ENCODE measurements at regions not wholly inside any gene's neighbourhood (a gene's known extent, or its start where the extent isn't known, plus 50 kb on each side); places are given as distances from the start of the nearest gene placed in this dataset.

GRCh38 chr4:137740141-137740540, 207.8 kb upstream of the PCDH18 start:
- no peak overlapping the region for H3K9ac ChIP-seq (ENCODE audit: low read depth, low read length, poor library complexity)
- H3K27ac ChIP-seq (replicated peaks; ENCODE audit: low read length), result no peak overlapping the region
- no peak overlapping the region for H3K18ac ChIP-seq (ENCODE audit: low read length)
- no peak overlapping the region for H3K14ac ChIP-seq (ENCODE audit: low read length)
- H3K36me3 ChIP-seq (replicated peaks in 1 of 2; ENCODE audit: control insufficient read depth in 2 of 2, insufficient read depth in 2 of 2, low read length in 2 of 2), result no peaks in the 10 kb centered on the region
- DNase-seq (ENCODE audit: low spot score), result no peak
- H2BK15ac ChIP-seq (ENCODE audit: low read length), result no peak overlapping the region
- no peak overlapping the region for H4K8ac ChIP-seq (ENCODE audit: low read depth, low read length)
- no peaks in the 10 kb centered on the region for H3K9me3 ChIP-seq (replicated peaks in 1 of 2; ENCODE audit: control insufficient read depth in 2 of 2, insufficient read depth in 1 of 2, low read depth in 1 of 2, low read length in 2 of 2)
- H3K23ac ChIP-seq (ENCODE audit: low read depth, low read length, poor library complexity), result no peak overlapping the region
- H3K27me3 ChIP-seq (ENCODE audit: control insufficient read depth in 3 of 3, insufficient read depth in 3 of 3, low read depth in 1 of 3, low read length in 3 of 3), result no peaks in the 10 kb centered on the region
- H3K79me1 ChIP-seq (ENCODE audit: low read depth, low read length), result no peaks in the 10 kb centered on the region
- H2BK5ac ChIP-seq (ENCODE audit: low read length), result no peak overlapping the region
- no peak overlapping the region for H2BK12ac ChIP-seq (ENCODE audit: low read length)
- WGBS, 2 donors (ENCODE audit: extremely low coverage in 2 of 2, insufficient read length in 2 of 2, insufficient replicate concordance in 1 of 2), result no CpG with 5 or more reads among the region's 1 CpG
- no peak overlapping the region for H3K4me3 ChIP-seq (ENCODE audit: low read length in 2 of 2)
- no peak overlapping the region for H3K4ac ChIP-seq (ENCODE audit: low read length)
- peak overlapping the region; percentile 53 for H2AFZ ChIP-seq (ENCODE audit: low read length)
- no peak overlapping the region for H3K4me2 ChIP-seq (ENCODE audit: insufficient read depth, low read length, poor library complexity, severe bottlenecking)
- H3K4me1 ChIP-seq (ENCODE audit: control insufficient read depth in 2 of 2, insufficient read depth in 1 of 2, low read depth in 1 of 2, low read length in 2 of 2), result no peaks in the 10 kb centered on the region
- H2AK5ac ChIP-seq (ENCODE audit: low read depth, low read length), result no peak overlapping the region
- H2BK120ac ChIP-seq (ENCODE audit: low read depth, low read length), result no peak overlapping the region
- H4K91ac ChIP-seq (ENCODE audit: low read depth, low read length, poor library complexity), result no peak overlapping the region

- Histone ChIP-seq H3K36me3 (replicated peaks in 1 of 2; ENCODE audit: control insufficient read depth in 2 of 2, insufficient read depth in 2 of 2, low read length in 2 of 2) (no peaks in the 10 kb centered on the region), H2AK5ac (ENCODE audit: low read depth, low read length) (no peak overlapping the region), H4K91ac (ENCODE audit: low read depth, low read length, poor library complexity) (no peak overlapping the region), H3K23ac (ENCODE audit: low read depth, low read length, poor library complexity) (no peak overlapping the region), H3K27ac (replicated peaks; ENCODE audit: low read length) (no peak overlapping the region), H3K18ac (ENCODE audit: low read length) (no peak overlapping the region), H2BK120ac (ENCODE audit: low read depth, low read length) (no peak overlapping the region), H2BK5ac (ENCODE audit: low read length) (no peak overlapping the region), H3K9me3 (replicated peaks in 1 of 2; ENCODE audit: control insufficient read depth in 2 of 2, insufficient read depth in 1 of 2, low read depth in 1 of 2, low read length in 2 of 2) (no peaks in the 10 kb centered on the region), H3K4me3 (ENCODE audit: low read length in 2 of 2) (no peak overlapping the region), H3K27me3 (ENCODE audit: control insufficient read depth in 3 of 3, insufficient read depth in 3 of 3, low read depth in 1 of 3, low read length in 3 of 3) (no peaks in the 10 kb centered on the region), H3K4me2 (ENCODE audit: insufficient read depth, low read length, poor library complexity, severe bottlenecking) (no peak overlapping the region), H3K14ac (ENCODE audit: low read length) (no peak overlapping the region), H3K4me1 (ENCODE audit: control insufficient read depth in 2 of 2, insufficient read depth in 1 of 2, low read depth in 1 of 2, low read length in 2 of 2) (no peaks in the 10 kb centered on the region), H2BK15ac (ENCODE audit: low read length) (no peak overlapping the region), H2AFZ (ENCODE audit: low read length) (no peak overlapping the region), H3K4ac (ENCODE audit: low read length) (no peak overlapping the region), H3K79me1 (ENCODE audit: low read depth, low read length) (no peaks in the 10 kb centered on the region), H4K8ac (ENCODE audit: low read depth, low read length) (no peak overlapping the region), H2BK12ac (ENCODE audit: low read length) (no peak overlapping the region), H3K9ac (ENCODE audit: low read depth, low read length, poor library complexity) (no peak overlapping the region)
- no CpG with 5 or more reads among the region's 1 CpG for WGBS, 2 donors (ENCODE audit: extremely low coverage in 2 of 2, insufficient read length in 2 of 2, insufficient replicate concordance in 1 of 2)
- DNase-seq (ENCODE audit: low spot score), result no peak
Observed at GRCh38 chr4:137739391-137739790, 207.1 kb upstream of the PCDH18 start.

GRCh38 chr4:137738375-137738990, 206.2 kb upstream of the PCDH18 start:
- Histone ChIP-seq H3K4me1 (ENCODE audit: control insufficient read depth in 2 of 2, insufficient read depth in 1 of 2, low read depth in 1 of 2, low read length in 2 of 2) (no peaks in the 10 kb centered on the region), H3K9ac (ENCODE audit: low read depth, low read length, poor library complexity) (no peak overlapping the region), H2BK120ac (ENCODE audit: low read depth, low read length) (no peak overlapping the region), H4K8ac (ENCODE audit: low read depth, low read length) (no peak overlapping the region), H4K91ac (ENCODE audit: low read depth, low read length, poor library complexity) (no peak overlapping the region), H3K23ac (ENCODE audit: low read depth, low read length, poor library complexity) (no peak overlapping the region), H2AFZ (ENCODE audit: low read length) (peak overlapping the region; percentile 37), H3K4ac (ENCODE audit: low read length) (no peak overlapping the region), H2BK15ac (ENCODE audit: low read length) (no peak overlapping the region), H3K79me1 (ENCODE audit: low read depth, low read length) (no peaks in the 10 kb centered on the region), H3K36me3 (replicated peaks in 1 of 2; ENCODE audit: control insufficient read depth in 2 of 2, insufficient read depth in 2 of 2, low read length in 2 of 2) (no peaks in the 10 kb centered on the region), H3K18ac (ENCODE audit: low read length) (no peak overlapping the region), H2AK5ac (ENCODE audit: low read depth, low read length) (no peak overlapping the region), H3K4me2 (ENCODE audit: insufficient read depth, low read length, poor library complexity, severe bottlenecking) (no peak overlapping the region), H2BK12ac (ENCODE audit: low read length) (no peak overlapping the region), H2BK5ac (ENCODE audit: low read length) (no peak overlapping the region), H3K27ac (replicated peaks; ENCODE audit: low read length) (no peak overlapping the region), H3K9me3 (replicated peaks in 1 of 2; ENCODE audit: control insufficient read depth in 2 of 2, insufficient read depth in 1 of 2, low read depth in 1 of 2, low read length in 2 of 2) (no peaks in the 10 kb centered on the region), H3K4me3 (ENCODE audit: low read length in 2 of 2) (no peak overlapping the region), H3K27me3 (ENCODE audit: control insufficient read depth in 3 of 3, insufficient read depth in 3 of 3, low read depth in 1 of 3, low read length in 3 of 3) (no peaks in the 10 kb centered on the region), H3K14ac (ENCODE audit: low read length) (no peak overlapping the region)
- no CpG with 5 or more reads among the region's 4 CpGs for WGBS, 2 donors (ENCODE audit: extremely low coverage in 2 of 2, insufficient read length in 2 of 2, insufficient replicate concordance in 1 of 2)
- no peak for DNase-seq (ENCODE audit: low spot score)

GRCh38 chr4:137735561-137736104, 203.3 kb upstream of the PCDH18 start:
- no peak overlapping the region for H2BK120ac ChIP-seq (ENCODE audit: low read depth, low read length)
- H2BK5ac ChIP-seq (ENCODE audit: low read length), result no peak overlapping the region
- H4K91ac ChIP-seq (ENCODE audit: low read depth, low read length, poor library complexity), result no peak overlapping the region
- H3K23ac ChIP-seq (ENCODE audit: low read depth, low read length, poor library complexity), result no peak overlapping the region
- no peak overlapping the region for H4K8ac ChIP-seq (ENCODE audit: low read depth, low read length)
- H3K36me3 ChIP-seq (replicated peaks in 1 of 2; ENCODE audit: control insufficient read depth in 2 of 2, insufficient read depth in 2 of 2, low read length in 2 of 2), result no peaks in the 10 kb centered on the region
- H3K27ac ChIP-seq (replicated peaks; ENCODE audit: low read length), result no peak overlapping the region
- WGBS, 2 donors (ENCODE audit: extremely low coverage in 2 of 2, insufficient read length in 2 of 2, insufficient replicate concordance in 1 of 2), result no CpG with 5 or more reads among the region's 4 CpGs
- H3K14ac ChIP-seq (ENCODE audit: low read length), result no peak overlapping the region
- peaks cover 2 to 8% of the 10 kb centered on the region in 2 donors for H3K9me3 ChIP-seq (replicated peaks in 1 of 2; ENCODE audit: control insufficient read depth in 2 of 2, insufficient read depth in 1 of 2, low read depth in 1 of 2, low read length in 2 of 2)
- H3K4me1 ChIP-seq (ENCODE audit: control insufficient read depth in 2 of 2, insufficient read depth in 1 of 2, low read depth in 1 of 2, low read length in 2 of 2), result no peaks in the 10 kb centered on the region
- no peaks in the 10 kb centered on the region for H3K79me1 ChIP-seq (ENCODE audit: low read depth, low read length)
- H2BK15ac ChIP-seq (ENCODE audit: low read length), result no peak overlapping the region
- no peak overlapping the region for H3K18ac ChIP-seq (ENCODE audit: low read length)
- no peak overlapping the region for H3K4ac ChIP-seq (ENCODE audit: low read length)
- no peak overlapping the region for H2BK12ac ChIP-seq (ENCODE audit: low read length)
- no peak overlapping the region for H3K4me2 ChIP-seq (ENCODE audit: insufficient read depth, low read length, poor library complexity, severe bottlenecking)
- no peak for DNase-seq (ENCODE audit: low spot score)
- H2AFZ ChIP-seq (ENCODE audit: low read length), result peak overlapping the region; percentile 57
- no peak overlapping the region for H3K9ac ChIP-seq (ENCODE audit: low read depth, low read length, poor library complexity)
- no peak overlapping the region for H2AK5ac ChIP-seq (ENCODE audit: low read depth, low read length)
- no peaks in the 10 kb centered on the region for H3K27me3 ChIP-seq (ENCODE audit: control insufficient read depth in 3 of 3, insufficient read depth in 3 of 3, low read depth in 1 of 3, low read length in 3 of 3)
- H3K4me3 ChIP-seq (ENCODE audit: low read length in 2 of 2), result no peak overlapping the region

All from neuronal stem cell (in vitro differentiated cells).